ENCODE measurements at regions not wholly inside any gene's neighbourhood (a gene's known extent, or its start where the extent isn't known, plus 50 kb on each side); places are given as distances from the start of the nearest gene placed in this dataset.

GRCh38 chr2:12110481-12110880 lies 364.0 kb downstream of the LPIN1 start:
- DNase-seq (ENCODE audit: low read depth), result no peak

- DNase-seq (ENCODE audit: low read depth), result no peak
Observed at GRCh38 chr2:12113412-12113811, 367.0 kb downstream of the LPIN1 start.

GRCh38 chr2:12114816-12115215 lies 368.4 kb downstream of the LPIN1 start:
- no peak for DNase-seq (ENCODE audit: low read depth)

GRCh38 chr2:12116228-12116750 lies 369.9 kb downstream of the LPIN1 start:
- no peak for DNase-seq (ENCODE audit: low read depth)

- DNase-seq (ENCODE audit: low read depth), result peak; percentile 72
Observed at GRCh38 chr2:12119841-12120240, 373.4 kb downstream of the LPIN1 start.

GRCh38 chr2:12120281-12121150 lies 374.1 kb downstream of the LPIN1 start:
- peak; percentile 89 for DNase-seq (ENCODE audit: low read depth)

- no peak for DNase-seq (ENCODE audit: low read depth)
Observed at GRCh38 chr2:12124790-12125189, 378.4 kb downstream of the LPIN1 start.

- no peak for DNase-seq (ENCODE audit: low read depth)
Observed at GRCh38 chr2:12126318-12126717, 379.9 kb downstream of the LPIN1 start.

GRCh38 chr2:12127638-12128037 lies 381.2 kb downstream of the LPIN1 start:
- DNase-seq (ENCODE audit: low read depth), result no peak

- peak; percentile 29 for DNase-seq (ENCODE audit: low read depth)
Observed at GRCh38 chr2:12131975-12132374, 385.5 kb downstream of the LPIN1 start.

GRCh38 chr2:12141618-12142258 lies 395.3 kb downstream of the LPIN1 start:
- DNase-seq (ENCODE audit: low read depth), result no peak

GRCh38 chr2:12151716-12152115 lies 405.3 kb downstream of the LPIN1 start:
- peak; percentile 24 for DNase-seq (ENCODE audit: low read depth)

GRCh38 chr2:12152888-12153287 lies 406.5 kb downstream of the LPIN1 start:
- no peak for DNase-seq (ENCODE audit: low read depth)

GRCh38 chr2:12155303-12156051 lies 409.0 kb downstream of the LPIN1 start:
- DNase-seq (ENCODE audit: low read depth), result peak; percentile 95

- DNase-seq (ENCODE audit: low read depth), result no peak
Observed at GRCh38 chr2:12156349-12156748, 409.9 kb downstream of the LPIN1 start.

GRCh38 chr2:12161085-12161484 lies 414.7 kb downstream of the LPIN1 start:
- DNase-seq (ENCODE audit: low read depth), result no peak

GRCh38 chr2:12162269-12163247 lies 416.1 kb downstream of the LPIN1 start:
- no peak for DNase-seq (ENCODE audit: low read depth)

- DNase-seq (ENCODE audit: low read depth), result no peak
Observed at GRCh38 chr2:12163866-12164265, 417.4 kb downstream of the LPIN1 start.

GRCh38 chr2:12164689-12165088 lies 418.3 kb downstream of the LPIN1 start:
- DNase-seq (ENCODE audit: low read depth), result no peak

GRCh38 chr2:12167525-12168317 lies 421.3 kb downstream of the LPIN1 start:
- no peak for DNase-seq (ENCODE audit: low read depth)

Data from LHCN-M2 (cell line).